Fibroblast of lung (primary cell): ENCODE measurements at regions not wholly inside any gene's neighbourhood (a gene's known extent, or its start where the extent isn't known, plus 50 kb on each side); places are given as distances from the start of the nearest gene placed in this dataset.

Experiments used
- DNase-seq, 2 donors: peaks; one replicate each; pipeline versions ENCODE4 v3.0.0 to v3.0.0-alpha.2; 2010; ENCODE audit warnings: low read depth in 2 of 2
- H2AFZ ChIP-seq: 2 replicates; pipeline ENCODE4 v1.5.1; 2012; ENCODE audit warnings: low read length, control low read depth, inconsistent platforms
- H3K27ac ChIP-seq: 2 replicates; pipeline ENCODE4 v1.5.1; 2011; ENCODE audit warnings: low read length, control low read depth; ENCODE audit not compliant: insufficient read depth
- H3K27me3 ChIP-seq: 2 replicates; pipeline ENCODE4 v1.5.1; 2011; ENCODE audit warnings: mild to moderate bottlenecking, low read length; ENCODE audit not compliant: control insufficient read depth, insufficient read depth
- H3K36me3 ChIP-seq: 2 replicates; pipeline ENCODE4 v1.5.1; 2011; ENCODE audit warnings: low read length; ENCODE audit not compliant: control insufficient read depth, insufficient read depth
- H3K4me1 ChIP-seq: 2 replicates; pipeline ENCODE4 v1.5.1; 2011; ENCODE audit warnings: low read length; ENCODE audit not compliant: control insufficient read depth, insufficient read depth; ENCODE audit errors: extremely low read depth
- H3K4me2 ChIP-seq: 2 replicates; pipeline ENCODE4 v1.5.1; 2011; ENCODE audit warnings: low read length, control low read depth; ENCODE audit not compliant: insufficient read depth; ENCODE audit errors: extremely low read depth
- H3K4me3 ChIP-seq, 4 experiments: fragments of 200-600 bp in 1 of 4; sonication (generic) in 1 of 4; replicated peaks in 1 of 4; 2 replicates each; pipeline ENCODE4 v1.5.1; 2011 to 2016; ENCODE audit warnings: low read length in 4 of 4, low read depth in 3 of 4, mild to moderate bottlenecking in 3 of 4, control low read depth in 2 of 4, inconsistent platforms in 1 of 4, mixed read lengths in 1 of 4; ENCODE audit not compliant: insufficient read depth in 1 of 4; ENCODE audit errors: control extremely low read depth in 1 of 4
- H3K79me2 ChIP-seq: 2 replicates; pipeline ENCODE4 v1.5.1; 2012; ENCODE audit warnings: mild to moderate bottlenecking, low read length, inconsistent platforms; ENCODE audit not compliant: control insufficient read depth, insufficient read depth
- H3K9ac ChIP-seq: 2 replicates; pipeline ENCODE4 v1.5.1; 2011; ENCODE audit warnings: mild to moderate bottlenecking, low read length, control low read depth; ENCODE audit not compliant: insufficient read depth
- H3K9me3 ChIP-seq: 2 replicates; pipeline ENCODE4 v1.5.1; 2012; ENCODE audit warnings: low read depth, low read length; ENCODE audit not compliant: control insufficient read depth, insufficient read depth
- H4K20me1 ChIP-seq: 2 replicates; pipeline ENCODE4 v1.5.1; 2011; ENCODE audit warnings: low read length; ENCODE audit not compliant: control insufficient read depth, insufficient read depth; ENCODE audit errors: extremely low read depth
- EZH2 ChIP-seq: IDR thresholded peaks from 2 replicates; pipeline ENCODE4 v1.5.1; 2012; ENCODE audit warnings: low read length, control low read depth, mild to moderate bottlenecking; ENCODE audit errors: missing control alignments
- TF ChIP-seq, protein P1 (sequence below), 2 donors: IDR thresholded peaks in 1 of 2; conservative IDR thresholded peaks in 1 of 2; 1 replicate in 1 of 2; 2 replicates in 1 of 2; pipeline ENCODE4 v1.5.1; 2011 to 2012; ENCODE audit warnings: low read length in 2 of 2, control low read depth in 1 of 2, inconsistent platforms in 1 of 2, low read depth in 1 of 2, mild to moderate bottlenecking in 1 of 2

DNA sequence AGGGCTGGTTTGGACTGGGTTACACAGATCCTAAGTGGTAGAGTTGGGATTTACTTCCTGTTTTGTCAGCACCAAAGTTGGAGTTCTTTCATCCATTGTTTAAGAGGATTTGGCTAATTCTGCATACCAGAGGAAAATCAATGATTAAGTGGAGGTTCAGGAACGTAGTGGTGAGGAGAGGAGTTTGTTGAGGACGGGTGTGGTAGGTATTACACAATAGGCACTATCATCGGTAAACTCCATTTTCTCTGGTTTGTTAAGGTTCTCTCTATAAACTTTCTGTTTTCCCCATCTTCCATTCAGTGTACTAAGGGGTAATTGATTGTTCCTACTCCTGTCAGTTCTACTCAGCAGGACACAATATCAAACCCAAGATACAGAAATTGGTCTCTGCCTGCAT lies 107.5 kb upstream of the VCX2 start:
- Histone ChIP-seq H3K36me3 (no peaks in the 10 kb centered on the region), H3K9ac (no peak overlapping the region), H2AFZ (no peak overlapping the region), H3K4me1 (no peaks in the 10 kb centered on the region), H4K20me1 (no peaks in the 10 kb centered on the region), H3K27me3 (no peaks in the 10 kb centered on the region), H3K79me2 (no peaks in the 10 kb centered on the region), H3K4me3 (no peak overlapping the region), H3K4me2 (no peak overlapping the region), H3K27ac (no peak overlapping the region), H3K9me3 (no peaks in the 10 kb centered on the region)
- no peak for DNase-seq
- TF ChIP-seq, protein P1, sequence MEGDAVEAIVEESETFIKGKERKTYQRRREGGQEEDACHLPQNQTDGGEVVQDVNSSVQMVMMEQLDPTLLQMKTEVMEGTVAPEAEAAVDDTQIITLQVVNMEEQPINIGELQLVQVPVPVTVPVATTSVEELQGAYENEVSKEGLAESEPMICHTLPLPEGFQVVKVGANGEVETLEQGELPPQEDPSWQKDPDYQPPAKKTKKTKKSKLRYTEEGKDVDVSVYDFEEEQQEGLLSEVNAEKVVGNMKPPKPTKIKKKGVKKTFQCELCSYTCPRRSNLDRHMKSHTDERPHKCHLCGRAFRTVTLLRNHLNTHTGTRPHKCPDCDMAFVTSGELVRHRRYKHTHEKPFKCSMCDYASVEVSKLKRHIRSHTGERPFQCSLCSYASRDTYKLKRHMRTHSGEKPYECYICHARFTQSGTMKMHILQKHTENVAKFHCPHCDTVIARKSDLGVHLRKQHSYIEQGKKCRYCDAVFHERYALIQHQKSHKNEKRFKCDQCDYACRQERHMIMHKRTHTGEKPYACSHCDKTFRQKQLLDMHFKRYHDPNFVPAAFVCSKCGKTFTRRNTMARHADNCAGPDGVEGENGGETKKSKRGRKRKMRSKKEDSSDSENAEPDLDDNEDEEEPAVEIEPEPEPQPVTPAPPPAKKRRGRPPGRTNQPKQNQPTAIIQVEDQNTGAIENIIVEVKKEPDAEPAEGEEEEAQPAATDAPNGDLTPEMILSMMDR (conservative IDR thresholded peaks at IDR 0.05 in 1 of 2, IDR thresholded peaks at IDR 0.05 in 1 of 2; ENCODE audit: low read depth in 1 of 2, low read length in 2 of 2) = no peak
- TF ChIP-seq EZH2 = no peak

DNA sequence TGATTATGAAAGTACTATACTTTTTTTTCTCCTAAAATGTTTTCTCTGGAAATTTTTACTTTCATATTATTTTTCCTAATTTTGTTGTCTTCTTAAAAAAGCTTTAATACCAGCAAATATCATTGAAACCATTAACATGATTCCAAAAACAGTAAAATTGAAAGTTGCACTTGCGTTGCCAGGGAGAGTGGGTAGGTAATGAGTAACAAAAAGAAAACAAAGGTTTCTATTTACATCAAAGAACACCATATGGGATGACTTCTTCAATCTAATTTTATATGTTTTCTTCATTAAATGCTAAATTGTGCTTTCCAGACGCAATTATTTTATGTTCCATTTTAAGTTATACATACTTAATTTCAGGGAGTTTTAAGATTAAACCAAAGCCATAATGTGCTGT lies 108.3 kb upstream of the VCX2 start:
- Histone ChIP-seq H4K20me1 (no peaks in the 10 kb centered on the region), H3K4me2 (no peak overlapping the region), H3K36me3 (no peaks in the 10 kb centered on the region), H3K27me3 (no peaks in the 10 kb centered on the region), H3K79me2 (no peaks in the 10 kb centered on the region), H3K4me1 (no peaks in the 10 kb centered on the region), H2AFZ (no peak overlapping the region), H3K4me3 (no peak overlapping the region), H3K27ac (no peak overlapping the region), H3K9me3 (no peaks in the 10 kb centered on the region), H3K9ac (no peak overlapping the region)
- DNase-seq = no peak
- no peak for TF ChIP-seq EZH2
- TF ChIP-seq, protein P1 (conservative IDR thresholded peaks at IDR 0.05 in 1 of 2, IDR thresholded peaks at IDR 0.05 in 1 of 2; ENCODE audit: low read depth in 1 of 2, low read length in 2 of 2) = no peak

DNA sequence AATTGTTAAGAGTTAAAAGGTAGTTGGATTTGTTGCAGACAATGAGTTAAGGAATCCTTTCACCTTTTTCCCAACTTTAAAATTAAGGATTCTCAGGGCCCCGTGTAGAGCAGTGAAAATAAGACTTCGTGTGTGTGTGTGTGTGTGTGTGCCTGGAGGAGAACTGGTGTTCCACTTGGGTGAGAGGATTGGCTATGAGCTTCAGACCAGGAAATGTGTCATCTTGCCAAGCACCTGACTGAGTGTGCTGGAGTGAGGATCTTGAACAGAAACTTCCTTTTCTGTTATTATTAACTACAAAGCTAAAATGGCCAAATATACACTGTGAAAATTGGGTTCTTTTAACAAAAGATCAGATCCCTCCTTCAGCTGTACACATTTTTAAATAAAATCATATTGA lies 113.1 kb upstream of the VCX2 start:
- no peak overlapping the region for H3K4me2 ChIP-seq
- H3K79me2 ChIP-seq = no peaks in the 10 kb centered on the region
- no peaks in the 10 kb centered on the region for H4K20me1 ChIP-seq
- TF ChIP-seq EZH2 = no peak
- TF ChIP-seq, protein P1 (conservative IDR thresholded peaks at IDR 0.05 in 1 of 2, IDR thresholded peaks at IDR 0.05 in 1 of 2; ENCODE audit: low read depth in 1 of 2, low read length in 2 of 2) = no peak
- H3K27me3 ChIP-seq = no peaks in the 10 kb centered on the region
- no peaks in the 10 kb centered on the region for H3K36me3 ChIP-seq
- no peak overlapping the region for H3K9ac ChIP-seq
- H3K9me3 ChIP-seq = no peaks in the 10 kb centered on the region
- H3K4me1 ChIP-seq = no peaks in the 10 kb centered on the region
- H3K4me3 ChIP-seq = no peak overlapping the region
- H2AFZ ChIP-seq = no peak overlapping the region
- DNase-seq = no peak
- no peak overlapping the region for H3K27ac ChIP-seq
